ENCODE measurements at regions not wholly inside any gene's neighbourhood (a gene's known extent, or its start where the extent isn't known, plus 50 kb on each side); places are given as distances from the start of the nearest gene placed in this dataset.

- Mint-ChIP-seq H3K27ac (no peak overlapping the region), H3K4me1 (no peaks in the 10 kb centered on the region), H3K36me3 (no peaks in the 10 kb centered on the region), H3K4me3 (no peak overlapping the region), H3K9me3 (peaks cover 0 to 2% (median 0%) of the 10 kb centered on the region in 5 donors), H3K27me3 (no peaks in the 10 kb centered on the region)
- Histone ChIP-seq H3K9me3 (ENCODE audit: low read length) (no peaks in the 10 kb centered on the region), H3K27me3 (ENCODE audit: insufficient read depth, low read length, poor library complexity, severe bottlenecking) (no peaks in the 10 kb centered on the region), H3K4me3 (ENCODE audit: low read length) (no peak overlapping the region), H3K27ac (ENCODE audit: low read depth, low read length) (no peak overlapping the region), H3K36me3 (ENCODE audit: insufficient read depth, low read length) (no peaks in the 10 kb centered on the region), H3K4me1 (ENCODE audit: insufficient read depth, low read length) (no peaks in the 10 kb centered on the region)
- DNase-seq, result no peak
- POLR2A ChIA-PET, result no interaction called here
- CTCF ChIA-PET, result no interaction called here
These were observed 119.9 kb upstream of the RND3 start for GRCh38 chr2:150607390-150607811.

GRCh38 chr2:150606380-150607060 is 119.1 kb upstream of the RND3 start:
- no peaks in the 10 kb centered on the region for H3K27me3 Mint-ChIP-seq
- H3K4me1 ChIP-seq (ENCODE audit: insufficient read depth, low read length), result no peaks in the 10 kb centered on the region
- no peak overlapping the region for H3K27ac Mint-ChIP-seq
- no peaks in the 10 kb centered on the region for H3K36me3 ChIP-seq (ENCODE audit: insufficient read depth, low read length)
- no peaks in the 10 kb centered on the region for H3K4me1 Mint-ChIP-seq
- H3K9me3 Mint-ChIP-seq, result peaks cover 0 to 2% (median 0%) of the 10 kb centered on the region in 5 donors
- H3K4me3 ChIP-seq (ENCODE audit: low read length), result no peak overlapping the region
- H3K9me3 ChIP-seq (ENCODE audit: low read length), result no peaks in the 10 kb centered on the region
- POLR2A ChIA-PET, result no interaction called here
- H3K36me3 Mint-ChIP-seq, result no peaks in the 10 kb centered on the region
- no peaks in the 10 kb centered on the region for H3K27me3 ChIP-seq (ENCODE audit: insufficient read depth, low read length, poor library complexity, severe bottlenecking)
- CTCF ChIA-PET, result no interaction called here
- DNase-seq, result no peak
- no peak overlapping the region for H3K4me3 Mint-ChIP-seq
- no peak overlapping the region for H3K27ac ChIP-seq (ENCODE audit: low read depth, low read length)

- ChIA-PET CTCF (no interaction called here), POLR2A (no interaction called here)
- no peaks in the 10 kb centered on the region for H3K27me3 Mint-ChIP-seq
- Histone ChIP-seq H3K36me3 (ENCODE audit: insufficient read depth, low read length) (no peaks in the 10 kb centered on the region), H3K4me3 (ENCODE audit: low read length) (no peak overlapping the region), H3K9me3 (ENCODE audit: low read length) (no peaks in the 10 kb centered on the region), H3K27ac (ENCODE audit: low read depth, low read length) (no peak overlapping the region), H3K4me1 (ENCODE audit: insufficient read depth, low read length) (no peaks in the 10 kb centered on the region), H3K27me3 (ENCODE audit: insufficient read depth, low read length, poor library complexity, severe bottlenecking) (no peaks in the 10 kb centered on the region)
- H3K9me3 Mint-ChIP-seq, result peaks cover 0 to 2% (median 0%) of the 10 kb centered on the region in 5 donors
- H3K4me1 Mint-ChIP-seq, result no peaks in the 10 kb centered on the region
- no peak overlapping the region for H3K4me3 Mint-ChIP-seq
- no peak overlapping the region for H3K27ac Mint-ChIP-seq
- no peak for DNase-seq
- no peaks in the 10 kb centered on the region for H3K36me3 Mint-ChIP-seq
These were observed 118.2 kb upstream of the RND3 start for GRCh38 chr2:150605664-150606063.

- CTCF ChIA-PET, result no interaction called here
- POLR2A ChIA-PET, result no interaction called here
These were observed 114.0 kb upstream of the RND3 start for GRCh38 chr2:150601280-150602038.

GRCh38 chr2:150599889-150600288 is 112.4 kb upstream of the RND3 start:
- Histone ChIP-seq H3K36me3 (ENCODE audit: insufficient read depth, low read length) (no peaks in the 10 kb centered on the region), H3K27me3 (ENCODE audit: insufficient read depth, low read length, poor library complexity, severe bottlenecking) (no peaks in the 10 kb centered on the region), H3K4me1 (ENCODE audit: insufficient read depth, low read length) (no peaks in the 10 kb centered on the region), H3K27ac (ENCODE audit: low read depth, low read length) (no peak overlapping the region), H3K4me3 (ENCODE audit: low read length) (no peak overlapping the region), H3K9me3 (ENCODE audit: low read length) (no peaks in the 10 kb centered on the region)
- DNase-seq, result no peak
- Mint-ChIP-seq H3K9me3 (peaks cover 0 to 2% (median 0%) of the 10 kb centered on the region in 5 donors), H3K27ac (no peak overlapping the region), H3K4me3 (no peak overlapping the region), H3K4me1 (no peaks in the 10 kb centered on the region), H3K27me3 (no peaks in the 10 kb centered on the region), H3K36me3 (no peaks in the 10 kb centered on the region)
- ChIA-PET CTCF (no interaction called here), POLR2A (no interaction called here)

More at GRCh38 chr2:150601280-150602038, 114.0 kb upstream of the RND3 start:
- Histone ChIP-seq H3K4me1 (ENCODE audit: insufficient read depth, low read length) (no peaks in the 10 kb centered on the region), H3K27ac (ENCODE audit: low read depth, low read length) (no peak overlapping the region), H3K36me3 (ENCODE audit: insufficient read depth, low read length) (no peaks in the 10 kb centered on the region), H3K9me3 (ENCODE audit: low read length) (no peaks in the 10 kb centered on the region), H3K4me3 (ENCODE audit: low read length) (no peak overlapping the region), H3K27me3 (ENCODE audit: insufficient read depth, low read length, poor library complexity, severe bottlenecking) (no peaks in the 10 kb centered on the region)
- H3K4me1 Mint-ChIP-seq, result no peaks in the 10 kb centered on the region
- peaks cover 0 to 2% (median 0%) of the 10 kb centered on the region in 5 donors for H3K9me3 Mint-ChIP-seq
- H3K27me3 Mint-ChIP-seq, result no peaks in the 10 kb centered on the region
- H3K4me3 Mint-ChIP-seq, result no peak overlapping the region
- H3K36me3 Mint-ChIP-seq, result no peaks in the 10 kb centered on the region
- DNase-seq, result no peak
- H3K27ac Mint-ChIP-seq, result no peak overlapping the region

- Mint-ChIP-seq H3K27me3 (no peaks in the 10 kb centered on the region), H3K36me3 (no peaks in the 10 kb centered on the region), H3K4me3 (no peak overlapping the region), H3K27ac (no peak overlapping the region), H3K4me1 (no peaks in the 10 kb centered on the region), H3K9me3 (no peaks in the 10 kb centered on the region)
- Histone ChIP-seq H3K27ac (ENCODE audit: low read depth, low read length) (no peak overlapping the region), H3K9me3 (ENCODE audit: low read length) (no peaks in the 10 kb centered on the region), H3K36me3 (ENCODE audit: insufficient read depth, low read length) (no peaks in the 10 kb centered on the region), H3K4me3 (ENCODE audit: low read length) (no peak overlapping the region), H3K4me1 (ENCODE audit: insufficient read depth, low read length) (no peaks in the 10 kb centered on the region), H3K27me3 (ENCODE audit: insufficient read depth, low read length, poor library complexity, severe bottlenecking) (no peaks in the 10 kb centered on the region)
- CTCF ChIA-PET, result no interaction called here
- POLR2A ChIA-PET, result no interaction called here
- DNase-seq, result no peak
These were observed 110.9 kb upstream of the RND3 start for GRCh38 chr2:150598383-150598782.

- Mint-ChIP-seq H3K4me3 (no peak overlapping the region), H3K27ac (no peak overlapping the region), H3K27me3 (no peaks in the 10 kb centered on the region), H3K9me3 (peaks cover 0 to 1% (median 0%) of the 10 kb centered on the region in 5 donors), H3K4me1 (no peaks in the 10 kb centered on the region), H3K36me3 (no peaks in the 10 kb centered on the region)
- ChIA-PET POLR2A (no interaction called here), CTCF (no interaction called here)
- Histone ChIP-seq H3K36me3 (ENCODE audit: insufficient read depth, low read length) (no peaks in the 10 kb centered on the region), H3K4me1 (ENCODE audit: insufficient read depth, low read length) (no peaks in the 10 kb centered on the region), H3K27me3 (ENCODE audit: insufficient read depth, low read length, poor library complexity, severe bottlenecking) (no peaks in the 10 kb centered on the region), H3K4me3 (ENCODE audit: low read length) (no peak overlapping the region), H3K9me3 (ENCODE audit: low read length) (no peaks in the 10 kb centered on the region), H3K27ac (ENCODE audit: low read depth, low read length) (no peak overlapping the region)
- no peak for DNase-seq
These were observed 108.5 kb upstream of the RND3 start for GRCh38 chr2:150595803-150596470.

- Mint-ChIP-seq H3K27ac (no peak overlapping the region), H3K27me3 (no peaks in the 10 kb centered on the region)
These were observed 106.8 kb upstream of the RND3 start for GRCh38 chr2:150594299-150594698.

More at GRCh38 chr2:150594299-150594698, 106.8 kb upstream of the RND3 start:
- ChIA-PET CTCF (no interaction called here), POLR2A (no interaction called here)
- no peak overlapping the region for H3K4me3 ChIP-seq (ENCODE audit: low read length)
- H3K36me3 ChIP-seq (ENCODE audit: insufficient read depth, low read length), result no peaks in the 10 kb centered on the region
- H3K27me3 ChIP-seq (ENCODE audit: insufficient read depth, low read length, poor library complexity, severe bottlenecking), result no peaks in the 10 kb centered on the region
- no peak overlapping the region for H3K27ac ChIP-seq (ENCODE audit: low read depth, low read length)
- peaks cover 0 to 1% (median 0%) of the 10 kb centered on the region in 5 donors for H3K9me3 Mint-ChIP-seq
- no peak overlapping the region for H3K4me3 Mint-ChIP-seq
- no peaks in the 10 kb centered on the region for H3K4me1 Mint-ChIP-seq
- DNase-seq, result no peak
- no peaks in the 10 kb centered on the region for H3K36me3 Mint-ChIP-seq
- H3K9me3 ChIP-seq (ENCODE audit: low read length), result no peaks in the 10 kb centered on the region
- H3K4me1 ChIP-seq (ENCODE audit: insufficient read depth, low read length), result no peaks in the 10 kb centered on the region
